PFSK-1 (cell line): ENCODE measurements at regions not wholly inside any gene's neighbourhood (a gene's known extent, or its start where the extent isn't known, plus 50 kb on each side); places are given as distances from the start of the nearest gene placed in this dataset.

Experiments
- SIN3A ChIP-seq: IDR thresholded peaks from 2 replicates; pipeline ENCODE4 v1.6.1; 2012; ENCODE audit warnings: mild to moderate bottlenecking, low read length, moderate library complexity, borderline replicate concordance; ENCODE audit not compliant: insufficient read depth
- TF ChIP-seq, protein P1 (sequence below), 2 experiments: IDR thresholded peaks; 2 replicates each; pipeline versions ENCODE4 v1.6.1 to v1.8.0; 2011 to 2012; ENCODE audit warnings: low read depth in 2 of 2, low read length in 2 of 2, control low read depth in 1 of 2, inconsistent platforms in 1 of 2, mild to moderate bottlenecking in 1 of 2, moderate library complexity in 1 of 2; ENCODE audit not compliant: insufficient read depth in 1 of 2

DNA sequence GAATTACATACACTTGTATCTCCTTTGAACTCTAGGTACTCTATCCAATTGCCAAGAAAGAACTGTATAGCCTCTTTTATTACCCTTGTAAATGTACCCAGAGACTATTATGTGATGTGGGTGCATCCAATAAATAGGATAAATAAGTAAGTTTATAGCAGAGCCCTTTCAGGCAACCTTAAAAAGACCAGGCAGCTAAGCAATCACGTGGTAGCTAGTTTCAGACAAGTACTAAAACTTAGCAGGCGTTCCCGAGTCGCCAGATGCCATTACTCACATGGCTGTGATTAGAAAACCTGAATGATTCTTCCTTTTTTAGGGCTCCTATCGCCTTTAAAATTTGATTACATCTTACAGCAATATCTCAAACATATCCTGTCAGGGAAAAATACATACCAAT lies 1303.0 kb downstream of the EFNB2 start:
- TF ChIP-seq, protein P1, sequence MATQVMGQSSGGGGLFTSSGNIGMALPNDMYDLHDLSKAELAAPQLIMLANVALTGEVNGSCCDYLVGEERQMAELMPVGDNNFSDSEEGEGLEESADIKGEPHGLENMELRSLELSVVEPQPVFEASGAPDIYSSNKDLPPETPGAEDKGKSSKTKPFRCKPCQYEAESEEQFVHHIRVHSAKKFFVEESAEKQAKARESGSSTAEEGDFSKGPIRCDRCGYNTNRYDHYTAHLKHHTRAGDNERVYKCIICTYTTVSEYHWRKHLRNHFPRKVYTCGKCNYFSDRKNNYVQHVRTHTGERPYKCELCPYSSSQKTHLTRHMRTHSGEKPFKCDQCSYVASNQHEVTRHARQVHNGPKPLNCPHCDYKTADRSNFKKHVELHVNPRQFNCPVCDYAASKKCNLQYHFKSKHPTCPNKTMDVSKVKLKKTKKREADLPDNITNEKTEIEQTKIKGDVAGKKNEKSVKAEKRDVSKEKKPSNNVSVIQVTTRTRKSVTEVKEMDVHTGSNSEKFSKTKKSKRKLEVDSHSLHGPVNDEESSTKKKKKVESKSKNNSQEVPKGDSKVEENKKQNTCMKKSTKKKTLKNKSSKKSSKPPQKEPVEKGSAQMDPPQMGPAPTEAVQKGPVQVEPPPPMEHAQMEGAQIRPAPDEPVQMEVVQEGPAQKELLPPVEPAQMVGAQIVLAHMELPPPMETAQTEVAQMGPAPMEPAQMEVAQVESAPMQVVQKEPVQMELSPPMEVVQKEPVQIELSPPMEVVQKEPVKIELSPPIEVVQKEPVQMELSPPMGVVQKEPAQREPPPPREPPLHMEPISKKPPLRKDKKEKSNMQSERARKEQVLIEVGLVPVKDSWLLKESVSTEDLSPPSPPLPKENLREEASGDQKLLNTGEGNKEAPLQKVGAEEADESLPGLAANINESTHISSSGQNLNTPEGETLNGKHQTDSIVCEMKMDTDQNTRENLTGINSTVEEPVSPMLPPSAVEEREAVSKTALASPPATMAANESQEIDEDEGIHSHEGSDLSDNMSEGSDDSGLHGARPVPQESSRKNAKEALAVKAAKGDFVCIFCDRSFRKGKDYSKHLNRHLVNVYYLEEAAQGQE (IDR thresholded peaks at IDR 0.05; ENCODE audit: insufficient read depth in 1 of 2, low read depth in 2 of 2, low read length in 2 of 2), result no peak
- TF ChIP-seq SIN3A, result no peak
